BE2C (cell line): ENCODE measurements at regions not wholly inside any gene's neighbourhood (a gene's known extent, or its start where the extent isn't known, plus 50 kb on each side); places are given as distances from the start of the nearest gene placed in this dataset.

Source experiments
- DNase-seq: peaks from one replicate; pipeline ENCODE4 v3.0.0-alpha.2; 2020
- H3K27me3 ChIP-seq: fragments of 250-450 bp; sonication (Bioruptor Pico); 2 replicates; pipeline ENCODE4 v1.5.1; 2020; ENCODE audit warnings: mild to moderate bottlenecking
- H3K36me3 ChIP-seq: fragments of 250-450 bp; sonication (Bioruptor Pico); 2 replicates; pipeline ENCODE4 v1.5.1; 2020; ENCODE audit warnings: mild to moderate bottlenecking
- H3K4me1 ChIP-seq: fragments of 250-450 bp; sonication (Bioruptor Pico); 2 replicates; pipeline ENCODE4 v1.5.1; 2020
- H3K4me3 ChIP-seq: 2 replicates; pipeline ENCODE4 v1.5.1; 2011; ENCODE audit warnings: low read depth, low read length
- H3K9me3 ChIP-seq: fragments of 250-450 bp; sonication (Bioruptor Pico); 2 replicates; pipeline ENCODE4 v1.5.1; 2020
- TF ChIP-seq, protein P1 (sequence below): IDR thresholded peaks from 2 replicates; pipeline ENCODE4 v1.5.1; 2012; ENCODE audit warnings: mild to moderate bottlenecking, low read depth, low read length

DNA sequence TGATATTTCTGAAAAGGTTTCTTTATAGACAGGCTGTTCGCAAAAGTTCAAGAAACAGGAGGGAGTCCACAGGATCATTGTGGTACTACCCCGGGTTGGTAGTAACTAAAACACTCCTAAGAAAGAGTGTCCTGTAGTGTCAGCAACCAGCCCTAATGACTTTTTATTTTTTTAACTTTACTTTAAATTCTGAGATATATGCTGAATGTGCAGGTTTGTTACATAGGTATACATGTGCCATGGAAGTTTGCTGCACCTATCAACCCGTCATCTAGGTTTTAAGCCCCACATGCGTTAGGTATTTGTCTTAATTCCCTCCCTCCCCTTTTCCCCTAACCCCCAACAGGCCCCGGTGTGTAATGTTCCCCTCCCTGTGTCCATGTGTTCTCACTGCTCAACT, 1396.9 kb upstream of the ZEB2 start:
- H3K36me3 ChIP-seq = no peaks in the 10 kb centered on the region
- H3K9me3 ChIP-seq = no peaks in the 10 kb centered on the region
- H3K27me3 ChIP-seq = no peaks in the 10 kb centered on the region
- TF ChIP-seq, protein P1, sequence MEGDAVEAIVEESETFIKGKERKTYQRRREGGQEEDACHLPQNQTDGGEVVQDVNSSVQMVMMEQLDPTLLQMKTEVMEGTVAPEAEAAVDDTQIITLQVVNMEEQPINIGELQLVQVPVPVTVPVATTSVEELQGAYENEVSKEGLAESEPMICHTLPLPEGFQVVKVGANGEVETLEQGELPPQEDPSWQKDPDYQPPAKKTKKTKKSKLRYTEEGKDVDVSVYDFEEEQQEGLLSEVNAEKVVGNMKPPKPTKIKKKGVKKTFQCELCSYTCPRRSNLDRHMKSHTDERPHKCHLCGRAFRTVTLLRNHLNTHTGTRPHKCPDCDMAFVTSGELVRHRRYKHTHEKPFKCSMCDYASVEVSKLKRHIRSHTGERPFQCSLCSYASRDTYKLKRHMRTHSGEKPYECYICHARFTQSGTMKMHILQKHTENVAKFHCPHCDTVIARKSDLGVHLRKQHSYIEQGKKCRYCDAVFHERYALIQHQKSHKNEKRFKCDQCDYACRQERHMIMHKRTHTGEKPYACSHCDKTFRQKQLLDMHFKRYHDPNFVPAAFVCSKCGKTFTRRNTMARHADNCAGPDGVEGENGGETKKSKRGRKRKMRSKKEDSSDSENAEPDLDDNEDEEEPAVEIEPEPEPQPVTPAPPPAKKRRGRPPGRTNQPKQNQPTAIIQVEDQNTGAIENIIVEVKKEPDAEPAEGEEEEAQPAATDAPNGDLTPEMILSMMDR = no peak
- H3K4me1 ChIP-seq = no peaks in the 10 kb centered on the region
- no peak for DNase-seq
- no peak overlapping the region for H3K4me3 ChIP-seq

DNA sequence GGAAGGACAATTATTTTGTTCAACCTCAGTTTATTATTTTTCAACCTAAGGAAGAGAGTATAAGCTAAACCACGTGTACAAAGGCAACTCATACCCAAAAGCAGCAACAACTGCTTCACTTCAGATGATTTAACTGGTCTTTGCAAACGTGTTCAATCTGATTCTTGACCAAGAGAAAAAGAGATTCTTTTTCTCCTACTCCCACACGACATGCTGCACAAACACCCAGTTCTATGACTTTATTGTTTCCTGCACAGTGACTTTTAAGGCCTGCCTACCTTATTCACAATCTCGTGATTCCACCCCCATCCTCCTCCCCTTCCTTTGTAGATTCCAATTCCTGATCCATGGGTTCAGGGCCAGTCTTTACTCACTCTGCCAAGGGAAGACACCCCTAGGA, 1394.8 kb upstream of the ZEB2 start:
- H3K27me3 ChIP-seq = no peaks in the 10 kb centered on the region
- no peaks in the 10 kb centered on the region for H3K4me1 ChIP-seq
- DNase-seq = no peak
- no peak overlapping the region for H3K4me3 ChIP-seq
- H3K36me3 ChIP-seq = no peaks in the 10 kb centered on the region
- TF ChIP-seq, protein P1 = no peak
- no peaks in the 10 kb centered on the region for H3K9me3 ChIP-seq

DNA sequence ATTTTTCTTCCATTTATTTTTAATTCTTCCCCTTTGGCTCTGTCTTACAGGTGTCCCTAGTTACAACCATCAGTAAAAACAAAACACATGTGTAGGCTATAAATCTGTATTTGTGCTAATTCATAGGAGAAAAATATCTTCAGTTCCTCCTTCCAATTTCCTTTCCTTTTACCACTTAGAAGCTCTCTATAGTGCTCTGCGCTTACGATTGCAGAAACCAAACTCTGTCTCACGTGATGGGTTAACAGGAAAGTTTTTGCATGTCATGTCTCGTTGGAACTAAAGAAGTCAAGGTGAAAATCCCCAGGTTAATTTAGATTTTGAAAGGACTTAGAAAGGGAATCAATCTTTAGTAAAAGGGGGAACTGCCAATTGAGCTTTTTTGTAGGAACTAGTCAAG, 1390.5 kb upstream of the ZEB2 start:
- Histone ChIP-seq H3K4me3 (no peak overlapping the region), H3K27me3 (no peaks in the 10 kb centered on the region), H3K36me3 (no peaks in the 10 kb centered on the region), H3K4me1 (no peaks in the 10 kb centered on the region), H3K9me3 (no peaks in the 10 kb centered on the region)
- TF ChIP-seq, protein P1 = no peak
- no peak for DNase-seq

DNA sequence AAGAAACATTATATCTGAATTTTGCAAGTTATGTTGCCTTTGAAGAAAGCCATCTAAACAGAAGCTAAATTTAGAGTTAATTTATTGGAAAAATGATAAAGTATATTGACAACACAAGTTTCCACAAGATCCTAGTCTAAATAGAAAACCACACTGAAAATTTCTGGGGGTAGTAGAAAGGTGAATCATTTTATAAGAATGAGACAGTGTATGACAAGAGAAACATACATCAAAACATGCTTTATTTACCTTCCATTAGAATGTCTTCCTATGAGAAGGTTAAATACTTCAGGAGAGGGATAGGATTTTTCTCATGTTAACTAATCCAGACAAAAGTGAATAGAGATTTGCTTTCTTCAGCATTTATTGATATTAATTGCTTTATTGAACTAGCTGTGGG, 1389.8 kb upstream of the ZEB2 start:
- Histone ChIP-seq H3K36me3 (no peaks in the 10 kb centered on the region), H3K4me3 (no peak overlapping the region), H3K9me3 (no peaks in the 10 kb centered on the region), H3K27me3 (no peaks in the 10 kb centered on the region), H3K4me1 (no peaks in the 10 kb centered on the region)
- DNase-seq = no peak
- TF ChIP-seq, protein P1 = no peak

DNA sequence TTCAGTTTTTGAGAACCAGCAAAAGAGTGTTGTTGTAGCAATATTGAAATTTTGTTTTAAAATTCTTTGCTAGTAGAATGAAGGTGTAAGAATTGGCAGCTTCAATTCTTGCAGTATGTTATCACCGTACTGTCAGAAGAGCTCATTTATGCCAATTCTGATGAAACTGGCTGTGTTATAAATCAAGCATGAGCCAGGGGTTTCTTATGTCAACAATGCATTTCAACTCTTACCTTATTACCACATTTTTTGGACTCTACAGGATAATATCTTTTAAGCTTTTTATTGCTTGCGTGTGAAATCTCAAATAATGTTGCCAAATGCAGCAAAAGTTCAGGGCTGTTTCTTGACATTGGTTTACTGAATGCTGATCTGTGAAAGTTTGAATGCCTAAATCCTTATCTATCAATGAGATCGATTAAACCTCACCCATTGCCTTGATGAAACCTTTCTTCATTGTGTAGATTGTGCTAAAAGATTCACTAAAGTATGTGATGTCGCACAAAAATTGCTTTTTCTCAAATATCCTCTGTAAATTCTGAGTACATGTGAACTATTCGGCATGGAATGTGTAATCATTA, 1389.3 kb upstream of the ZEB2 start:
- no peak for DNase-seq
- Histone ChIP-seq H3K9me3 (no peaks in the 10 kb centered on the region), H3K36me3 (no peaks in the 10 kb centered on the region), H3K27me3 (no peaks in the 10 kb centered on the region), H3K4me3 (no peak overlapping the region), H3K4me1 (no peaks in the 10 kb centered on the region)
- TF ChIP-seq, protein P1 = no peak

DNA sequence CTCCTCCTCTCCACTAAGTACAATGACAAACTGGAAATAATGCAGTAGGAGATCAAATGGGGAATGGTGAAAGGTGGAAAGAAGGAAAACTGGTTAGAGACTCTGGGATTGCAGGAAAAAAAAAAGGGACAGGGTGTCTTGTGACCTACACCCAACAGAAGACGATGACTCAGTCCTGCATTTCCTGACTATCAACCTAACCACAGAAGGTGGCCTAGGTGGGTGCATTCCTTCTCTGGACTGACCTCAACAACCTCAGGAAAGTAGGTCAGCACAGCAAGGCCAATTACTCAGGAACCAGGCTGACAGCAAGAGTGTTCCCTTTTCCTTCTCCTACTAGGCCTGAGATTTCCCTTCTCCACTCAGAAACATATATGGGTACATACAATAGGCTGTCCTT, 1386.4 kb upstream of the ZEB2 start:
- Histone ChIP-seq H3K36me3 (no peaks in the 10 kb centered on the region), H3K4me3 (no peak overlapping the region), H3K9me3 (no peaks in the 10 kb centered on the region), H3K27me3 (no peaks in the 10 kb centered on the region), H3K4me1 (no peaks in the 10 kb centered on the region)
- DNase-seq = no peak
- TF ChIP-seq, protein P1 = no peak
